Suprapubic skin (tissue), 4 donors: ENCODE measurements at regions not wholly inside any gene's neighbourhood (a gene's known extent, or its start where the extent isn't known, plus 50 kb on each side); places are given as distances from the start of the nearest gene placed in this dataset.

Source experiments
- DNase-seq, 2 donors: peaks; one replicate each; pipeline ENCODE4 v3.0.0-alpha.2; 2019; ENCODE audit warnings: low spot score in 2 of 2
- H3K27ac ChIP-seq: fragments of 200-600 bp; sonication (generic); one replicate; pipeline ENCODE4 v1.5.1; 2019
- H3K27me3 ChIP-seq: fragments of 200-600 bp; sonication (generic); one replicate; pipeline ENCODE4 v1.5.1; 2019
- H3K36me3 ChIP-seq: fragments of 200-600 bp; sonication (generic); one replicate; pipeline ENCODE4 v1.5.1; 2019
- H3K4me1 ChIP-seq: fragments of 200-600 bp; sonication (generic); one replicate; pipeline ENCODE4 v1.5.1; 2019
- H3K4me3 ChIP-seq: fragments of 200-600 bp; sonication (generic); one replicate; pipeline ENCODE4 v1.5.1; 2019; ENCODE audit warnings: mild to moderate bottlenecking
- H3K9me3 ChIP-seq: fragments of 200-600 bp; sonication (generic); one replicate; pipeline ENCODE4 v1.5.1; 2019
- EP300 ChIP-seq: sonication (generic); formaldehyde crosslinking; IDR thresholded peaks from one replicate; pipeline ENCODE4 v1.6.1; 2017; ENCODE audit warnings: antibody characterized with exemption
- POLR2A ChIP-seq, 2 donors: fragments of 450-650 bp; IDR thresholded peaks; one replicate each; pipeline ENCODE4 v1.6.1; 2017; ENCODE audit warnings: antibody characterized with exemption in 2 of 2, mild to moderate bottlenecking in 2 of 2, moderate library complexity in 2 of 2
- POLR2AphosphoS5 ChIP-seq, 3 donors: sonication (generic); formaldehyde crosslinking; IDR thresholded peaks; one replicate each; pipeline ENCODE4 v1.6.1; 2017; ENCODE audit warnings: antibody characterized with exemption in 3 of 3
- WGBS: methylation state at CpG from one replicate; pipeline ENCODE4 v1.1.5; 2018; 5-methylcytosine and 5-hydroxymethylcytosine counted together
- TF ChIP-seq, protein P1 (sequence below), 2 donors: fragments of 200-600 bp in 1 of 2; fragments of 450-650 bp in 1 of 2; sonication (generic) in 1 of 2; IDR thresholded peaks; one replicate each; pipeline ENCODE4 v1.5.1; 2016 to 2019; ENCODE audit warnings: antibody characterized with exemption in 2 of 2, mild to moderate bottlenecking in 1 of 2, moderate library complexity in 1 of 2

DNA sequence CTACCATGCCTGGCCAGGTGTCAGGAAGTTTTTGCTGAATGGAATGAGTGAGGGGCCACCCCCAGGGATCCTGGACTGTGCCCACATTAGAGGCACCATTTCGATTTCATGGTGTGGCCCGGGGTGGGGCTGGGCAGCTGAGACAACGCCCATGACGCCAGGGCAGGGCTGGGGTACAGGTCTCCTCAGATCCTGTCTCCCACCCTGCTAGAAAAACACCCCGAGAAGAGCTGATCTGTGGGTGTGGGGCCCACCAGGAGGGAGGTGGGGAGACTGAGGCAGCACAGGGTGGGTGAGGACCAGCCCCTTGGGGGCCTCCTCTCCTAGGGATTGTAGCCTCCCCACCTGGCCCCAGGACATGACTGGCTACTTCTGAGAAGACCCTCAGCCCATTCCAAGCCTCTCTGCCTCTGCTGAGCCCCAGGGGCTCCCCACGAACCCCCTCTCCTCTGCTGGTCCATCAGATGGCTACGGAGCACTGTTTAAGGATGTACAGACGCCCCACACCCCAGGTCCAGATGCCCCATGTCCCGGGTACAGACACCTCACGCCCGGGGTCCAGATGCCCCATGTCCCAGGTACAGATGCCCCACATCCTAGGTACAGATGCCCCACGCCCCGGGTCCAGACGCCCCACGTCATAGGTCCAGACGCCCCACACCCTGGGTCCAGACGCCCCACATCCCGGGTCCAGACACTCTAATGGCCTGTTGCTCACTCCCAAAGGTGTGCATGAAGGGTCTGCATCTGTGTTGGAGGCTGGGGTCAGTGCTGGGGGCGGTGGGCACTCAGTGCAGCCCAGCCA, 99.4 kb downstream of the MICALL2 start:
- Histone ChIP-seq H3K9me3 (no peaks in the 10 kb centered on the region), H3K27me3 (peaks cover 39% of the 10 kb centered on the region), H3K27ac (no peak overlapping the region), H3K4me1 (peaks cover 4% of the 10 kb centered on the region), H3K36me3 (no peaks in the 10 kb centered on the region), H3K4me3 (no peak overlapping the region)
- DNase-seq: peak; percentile 50 to 66
- TF ChIP-seq EP300 (no peak), POLR2AphosphoS5 (IDR thresholded peaks at IDR 0.05) (no peak), POLR2A (IDR thresholded peaks at IDR 0.05) (no peak)
- TF ChIP-seq, protein P1, sequence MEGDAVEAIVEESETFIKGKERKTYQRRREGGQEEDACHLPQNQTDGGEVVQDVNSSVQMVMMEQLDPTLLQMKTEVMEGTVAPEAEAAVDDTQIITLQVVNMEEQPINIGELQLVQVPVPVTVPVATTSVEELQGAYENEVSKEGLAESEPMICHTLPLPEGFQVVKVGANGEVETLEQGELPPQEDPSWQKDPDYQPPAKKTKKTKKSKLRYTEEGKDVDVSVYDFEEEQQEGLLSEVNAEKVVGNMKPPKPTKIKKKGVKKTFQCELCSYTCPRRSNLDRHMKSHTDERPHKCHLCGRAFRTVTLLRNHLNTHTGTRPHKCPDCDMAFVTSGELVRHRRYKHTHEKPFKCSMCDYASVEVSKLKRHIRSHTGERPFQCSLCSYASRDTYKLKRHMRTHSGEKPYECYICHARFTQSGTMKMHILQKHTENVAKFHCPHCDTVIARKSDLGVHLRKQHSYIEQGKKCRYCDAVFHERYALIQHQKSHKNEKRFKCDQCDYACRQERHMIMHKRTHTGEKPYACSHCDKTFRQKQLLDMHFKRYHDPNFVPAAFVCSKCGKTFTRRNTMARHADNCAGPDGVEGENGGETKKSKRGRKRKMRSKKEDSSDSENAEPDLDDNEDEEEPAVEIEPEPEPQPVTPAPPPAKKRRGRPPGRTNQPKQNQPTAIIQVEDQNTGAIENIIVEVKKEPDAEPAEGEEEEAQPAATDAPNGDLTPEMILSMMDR (IDR thresholded peaks at IDR 0.05): no peak
- 87% methylated on average over 9 of the region's 19 CpGs for WGBS

DNA sequence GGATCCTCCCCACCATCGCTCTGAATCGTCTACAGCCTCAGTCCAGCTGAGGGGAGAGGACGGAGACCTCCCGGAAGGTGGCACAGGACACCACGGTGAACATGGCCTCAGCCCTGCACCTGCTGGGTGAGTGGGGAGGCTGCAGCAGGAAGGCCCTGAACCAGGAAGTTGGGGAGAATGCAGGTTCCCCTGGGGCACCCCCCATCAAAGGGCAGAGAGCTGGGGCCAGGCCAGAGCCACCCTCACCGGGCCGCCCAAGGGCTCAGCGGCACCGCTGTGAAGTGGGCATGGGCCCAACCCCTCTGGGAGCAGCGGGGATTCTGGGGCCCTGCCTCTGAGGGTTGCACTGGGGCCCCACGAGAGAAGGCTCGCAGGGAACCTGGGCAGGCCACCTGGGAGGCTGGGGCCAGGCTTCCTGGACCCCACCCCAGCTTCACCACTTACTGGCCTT, 98.7 kb downstream of the MICALL2 start:
- DNase-seq: peak; percentile 21 to 72
- Histone ChIP-seq H3K4me1 (peaks cover 3% of the 10 kb centered on the region), H3K36me3 (no peaks in the 10 kb centered on the region), H3K27me3 (peaks cover 39% of the 10 kb centered on the region), H3K9me3 (no peaks in the 10 kb centered on the region), H3K4me3 (no peak overlapping the region), H3K27ac (no peak overlapping the region)
- TF ChIP-seq POLR2AphosphoS5 (IDR thresholded peaks at IDR 0.05): no peak
- TF ChIP-seq, protein P1 (IDR thresholded peaks at IDR 0.05): no peak
- TF ChIP-seq EP300: no peak
- no peak for TF ChIP-seq POLR2A (IDR thresholded peaks at IDR 0.05)
- 93% methylated on average over 5 of the region's 12 CpGs for WGBS

DNA sequence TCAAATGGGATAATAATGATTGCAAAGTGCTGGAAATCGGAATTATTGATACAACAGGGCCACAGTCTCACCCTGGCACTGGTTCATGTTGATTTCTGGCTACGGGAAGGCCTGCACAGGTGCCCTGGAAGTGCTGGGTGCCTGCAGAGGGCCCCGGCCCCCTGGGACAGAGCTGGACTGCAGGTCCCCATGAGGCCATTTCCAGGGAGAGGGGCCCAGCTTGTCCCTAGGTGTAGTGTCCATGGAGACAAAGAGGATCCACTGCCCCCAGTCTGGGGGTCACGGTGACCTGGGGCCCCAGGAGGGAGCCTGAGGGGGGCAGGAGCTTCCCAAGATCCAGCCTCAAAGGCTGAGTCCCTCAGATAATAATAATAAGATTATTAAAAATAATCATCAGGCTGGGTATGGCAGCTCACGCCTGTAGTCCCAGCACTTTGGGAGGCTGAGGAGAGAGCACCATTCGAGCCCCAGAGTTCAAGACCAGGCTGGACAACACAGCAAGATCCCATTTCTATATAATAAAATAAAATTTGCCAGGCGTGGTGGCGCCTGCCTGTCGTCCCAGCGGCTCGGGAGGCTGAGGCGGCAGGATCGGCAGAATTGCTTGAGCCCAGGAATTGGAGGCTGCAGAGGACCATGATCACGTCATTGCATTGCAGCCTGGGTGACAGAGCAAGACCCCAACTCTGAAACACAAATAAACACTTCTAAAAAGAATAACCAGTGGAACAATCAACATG, 98.1 kb downstream of the MICALL2 start:
- Histone ChIP-seq H3K4me3 (no peak overlapping the region), H3K27ac (no peak overlapping the region), H3K9me3 (peaks cover 6% of the 10 kb centered on the region), H3K36me3 (no peaks in the 10 kb centered on the region), H3K4me1 (no peaks in the 10 kb centered on the region), H3K27me3 (peaks cover 39% of the 10 kb centered on the region)
- TF ChIP-seq, protein P1 (IDR thresholded peaks at IDR 0.05): no peak
- TF ChIP-seq POLR2A (IDR thresholded peaks at IDR 0.05) (no peak), EP300 (no peak), POLR2AphosphoS5 (IDR thresholded peaks at IDR 0.05) (no peak)
- DNase-seq: peak in 1 of 2 donors; percentile 10
- 92% methylated on average over 13 of the region's 14 CpGs for WGBS

DNA sequence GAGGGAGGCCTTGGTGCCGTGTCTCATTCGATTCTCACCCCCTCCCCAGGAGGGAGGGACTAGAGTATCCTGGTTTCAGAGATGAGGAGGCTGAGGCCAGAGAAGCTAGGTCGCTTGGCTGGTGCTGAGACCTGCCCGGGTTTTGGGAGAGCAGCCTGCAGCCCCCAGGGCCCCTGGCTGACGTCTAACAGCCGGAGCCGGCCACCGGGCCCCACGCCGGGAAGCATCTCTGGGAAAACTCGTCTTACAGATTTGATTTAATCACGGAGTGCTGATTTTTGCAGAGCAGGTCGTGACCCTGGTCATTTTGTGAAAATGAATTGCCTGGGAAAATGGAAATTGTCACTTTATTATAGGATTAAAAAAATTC, 97.5 kb downstream of the MICALL2 start:
- Histone ChIP-seq H3K9me3 (peaks cover 6% of the 10 kb centered on the region), H3K27me3 (peaks cover 41% of the 10 kb centered on the region), H3K36me3 (no peaks in the 10 kb centered on the region), H3K4me1 (no peaks in the 10 kb centered on the region), H3K4me3 (no peak overlapping the region), H3K27ac (no peak overlapping the region)
- no peak for TF ChIP-seq EP300
- TF ChIP-seq, protein P1 (IDR thresholded peaks at IDR 0.05): no peak
- peak in 1 of 2 donors; percentile 24 for DNase-seq
- WGBS: 46% methylated on average over 13 of the region's 13 CpGs

DNA sequence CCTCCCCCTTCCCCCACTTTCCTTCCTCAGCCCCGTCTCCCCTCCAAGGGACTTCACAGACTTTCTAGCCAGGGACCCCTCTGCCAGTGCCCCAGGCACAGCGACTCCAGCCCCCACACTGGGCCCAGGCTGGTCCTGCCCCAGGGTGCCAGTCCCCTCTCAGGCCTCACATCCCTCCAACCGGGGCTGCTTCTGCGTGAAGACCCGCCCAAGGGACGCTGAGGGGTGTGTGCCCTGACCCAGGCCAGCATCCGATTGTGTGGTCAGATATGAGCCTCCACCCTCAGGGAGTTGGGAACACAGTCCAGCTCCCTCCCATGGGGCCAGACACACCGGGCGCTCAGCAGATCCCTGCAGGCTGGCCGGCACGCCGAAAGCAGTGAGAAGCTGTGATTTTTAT, 97.0 kb downstream of the MICALL2 start:
- no peak for TF ChIP-seq POLR2AphosphoS5 (IDR thresholded peaks at IDR 0.05)
- no peak for TF ChIP-seq POLR2A (IDR thresholded peaks at IDR 0.05)
- TF ChIP-seq, protein P1 (IDR thresholded peaks at IDR 0.05): no peak
- no peak for TF ChIP-seq EP300
- H3K36me3 ChIP-seq: no peaks in the 10 kb centered on the region
- WGBS: 57% methylated on average over 8 of the region's 12 CpGs
- H3K4me3 ChIP-seq: no peak overlapping the region
- H3K27ac ChIP-seq: no peak overlapping the region
- no peak for DNase-seq
- peaks cover 44% of the 10 kb centered on the region for H3K27me3 ChIP-seq
- H3K4me1 ChIP-seq: no peaks in the 10 kb centered on the region
- H3K9me3 ChIP-seq: peaks cover 6% of the 10 kb centered on the region
